ENCODE measurements at regions not wholly inside any gene's neighbourhood (a gene's known extent, or its start where the extent isn't known, plus 50 kb on each side); places are given as distances from the start of the nearest gene placed in this dataset.
"Not testable (repeated sequence)": the region's sequence is repeated elsewhere in the genome, so short reads cannot be mapped to it uniquely, and the experiment has no call there.

DNA sequence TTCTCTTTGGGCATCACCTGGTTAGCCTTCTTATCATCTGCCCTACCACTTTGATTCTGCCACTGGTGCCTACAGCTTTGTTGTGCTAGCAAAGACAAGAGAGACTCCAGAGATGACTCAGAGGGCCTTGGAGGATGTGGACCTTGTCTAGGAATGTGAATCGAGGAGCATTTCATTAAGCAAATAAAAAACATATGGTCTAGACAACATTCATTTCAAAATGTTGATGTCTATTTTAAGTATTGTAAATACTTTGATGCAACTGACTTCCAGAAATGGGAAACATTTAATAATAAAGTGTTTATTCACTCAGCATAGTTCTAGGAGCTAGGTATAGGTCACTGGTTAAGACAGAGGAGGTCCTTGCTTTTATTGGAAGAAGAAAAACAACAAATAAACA lies 195.5 kb downstream of the CDCA7 start:
- no peak for DNase-seq

DNA sequence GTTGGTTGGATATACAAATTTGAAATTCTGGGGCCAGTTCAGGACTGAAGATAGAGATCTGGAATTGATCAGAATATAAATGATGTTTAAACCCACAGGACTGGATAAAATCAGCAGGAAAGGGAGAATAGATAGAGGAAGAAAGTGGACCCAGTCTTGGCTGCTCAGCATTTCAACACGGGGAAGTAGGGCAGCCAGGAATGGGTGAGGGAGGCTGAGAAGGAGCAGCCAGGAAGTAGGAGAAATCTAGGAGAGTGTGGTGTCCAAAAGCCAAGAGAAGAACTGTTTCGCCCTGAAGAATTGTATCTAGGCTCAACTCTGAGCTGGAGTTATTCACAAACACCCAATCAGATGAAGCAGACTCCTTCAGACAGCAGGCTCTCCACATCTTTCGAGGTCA lies 197.9 kb downstream of the CDCA7 start:
- DNase-seq = no peak

DNA sequence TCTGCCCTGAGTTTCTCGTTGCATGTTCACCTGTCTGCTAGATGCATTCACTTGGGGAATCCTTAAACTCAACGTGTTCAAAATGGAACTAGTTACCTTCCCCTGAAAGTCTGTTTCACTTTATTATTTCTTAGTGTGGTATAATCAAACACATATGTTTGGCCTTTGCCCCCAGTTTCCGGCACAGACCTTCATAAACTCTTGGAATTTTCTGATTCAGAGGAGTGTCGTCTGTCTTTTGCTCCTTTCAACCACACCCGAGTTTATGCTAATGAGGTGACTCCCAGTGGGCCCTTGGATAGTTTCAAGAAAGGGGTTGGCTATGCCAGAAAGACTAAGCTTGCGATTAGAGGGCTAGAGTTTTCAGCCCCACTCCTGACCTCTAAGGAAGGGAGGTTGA lies 198.9 kb downstream of the CDCA7 start:
- no peak for DNase-seq

DNA sequence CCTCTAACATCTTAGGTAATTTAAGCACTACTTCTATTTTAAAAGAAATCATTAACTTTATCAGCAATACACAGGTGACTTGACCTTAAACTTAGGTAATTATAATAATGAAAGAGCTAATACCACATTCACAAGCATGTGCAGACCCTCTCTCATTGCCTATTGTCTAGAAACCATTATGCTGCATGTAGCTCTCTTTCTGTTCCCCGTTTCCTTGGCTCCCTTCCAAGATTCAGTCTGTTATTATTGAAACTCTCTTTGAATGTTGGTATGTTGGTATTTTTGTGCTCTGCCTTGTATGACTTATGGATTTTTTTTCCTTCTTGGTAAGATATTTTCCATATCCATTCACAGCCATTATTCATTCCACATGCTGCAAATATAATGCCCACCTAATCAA lies 201.2 kb downstream of the CDCA7 start:
- no peak for DNase-seq

DNA sequence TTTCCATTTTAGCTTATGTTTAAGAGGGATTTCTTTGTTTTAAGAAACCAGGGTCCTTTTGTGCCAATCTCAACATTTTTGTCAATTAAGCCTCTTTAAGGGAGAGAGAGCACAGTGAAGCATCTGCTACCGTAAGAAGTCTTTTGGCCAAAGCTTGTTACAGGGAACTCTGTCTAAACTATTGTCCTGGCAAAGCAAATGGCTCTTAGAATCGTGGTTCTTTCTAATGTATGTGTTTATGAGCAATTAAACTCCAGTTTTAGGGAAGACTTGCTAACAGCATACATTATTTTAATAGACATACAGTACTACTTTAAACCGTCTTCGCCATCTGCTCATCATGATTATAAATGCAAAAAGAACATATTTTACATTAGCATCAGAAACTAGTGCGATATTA lies 202.1 kb downstream of the CDCA7 start:
- DNase-seq = no peak

DNA sequence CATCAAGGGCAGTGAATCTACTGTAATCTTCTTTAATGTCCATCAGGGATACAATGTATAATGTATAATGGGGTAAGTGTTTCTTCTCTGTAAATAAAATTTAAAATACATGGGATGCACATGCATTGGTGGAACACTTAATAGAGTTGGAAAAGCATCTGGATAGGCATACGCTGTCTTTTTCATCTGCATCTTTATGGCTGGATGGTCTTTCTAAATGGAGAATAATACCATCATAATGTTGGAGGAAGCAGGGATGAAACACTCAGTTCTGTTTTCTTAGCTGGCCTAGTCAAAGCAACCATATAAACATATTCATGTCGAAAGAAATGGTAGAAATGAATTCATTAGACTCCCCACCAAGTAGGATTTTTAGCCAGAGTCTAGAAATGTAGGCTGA lies 202.8 kb downstream of the CDCA7 start:
- DNase-seq = no peak

DNA sequence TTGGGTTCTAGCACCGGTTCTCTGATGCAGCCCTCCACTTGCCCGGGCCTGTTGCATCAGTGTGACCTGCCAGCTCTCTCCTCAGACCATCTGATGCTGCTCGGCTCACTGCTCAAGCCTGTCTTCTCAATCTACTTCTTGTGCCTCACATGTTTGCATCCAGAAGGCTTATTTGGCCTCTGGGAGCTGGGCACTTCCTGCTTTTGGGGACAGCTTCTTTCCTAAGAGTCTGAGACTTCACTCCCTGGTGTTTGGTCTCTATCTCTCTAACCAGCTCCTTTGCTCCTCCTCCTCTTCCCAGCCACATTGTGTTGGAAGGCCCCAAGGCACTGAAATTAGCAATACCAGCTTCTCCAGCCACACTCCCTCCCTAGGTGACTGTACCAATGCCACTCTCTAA lies 212.8 kb downstream of the CDCA7 start:
- DNase-seq = no peak

DNA sequence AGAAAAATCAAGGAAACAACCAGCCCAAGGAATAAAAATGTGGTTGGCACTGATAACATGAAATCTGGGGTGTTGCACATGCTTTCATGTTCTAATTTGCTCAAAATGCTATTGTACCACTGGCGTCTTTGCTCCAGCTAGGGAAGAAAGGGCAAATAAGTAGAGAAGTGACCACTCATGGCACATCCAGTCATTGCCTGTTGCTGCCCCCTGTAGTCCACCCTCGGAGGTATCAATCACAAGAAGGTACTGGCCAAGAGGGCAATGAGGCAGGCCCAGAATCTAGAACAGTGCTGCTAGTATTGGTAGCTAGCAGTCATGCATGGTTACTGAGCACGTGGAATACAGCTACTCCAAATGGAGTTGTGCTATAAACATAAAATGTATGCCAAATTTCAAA lies 213.4 kb downstream of the CDCA7 start:
- no peak for DNase-seq

DNA sequence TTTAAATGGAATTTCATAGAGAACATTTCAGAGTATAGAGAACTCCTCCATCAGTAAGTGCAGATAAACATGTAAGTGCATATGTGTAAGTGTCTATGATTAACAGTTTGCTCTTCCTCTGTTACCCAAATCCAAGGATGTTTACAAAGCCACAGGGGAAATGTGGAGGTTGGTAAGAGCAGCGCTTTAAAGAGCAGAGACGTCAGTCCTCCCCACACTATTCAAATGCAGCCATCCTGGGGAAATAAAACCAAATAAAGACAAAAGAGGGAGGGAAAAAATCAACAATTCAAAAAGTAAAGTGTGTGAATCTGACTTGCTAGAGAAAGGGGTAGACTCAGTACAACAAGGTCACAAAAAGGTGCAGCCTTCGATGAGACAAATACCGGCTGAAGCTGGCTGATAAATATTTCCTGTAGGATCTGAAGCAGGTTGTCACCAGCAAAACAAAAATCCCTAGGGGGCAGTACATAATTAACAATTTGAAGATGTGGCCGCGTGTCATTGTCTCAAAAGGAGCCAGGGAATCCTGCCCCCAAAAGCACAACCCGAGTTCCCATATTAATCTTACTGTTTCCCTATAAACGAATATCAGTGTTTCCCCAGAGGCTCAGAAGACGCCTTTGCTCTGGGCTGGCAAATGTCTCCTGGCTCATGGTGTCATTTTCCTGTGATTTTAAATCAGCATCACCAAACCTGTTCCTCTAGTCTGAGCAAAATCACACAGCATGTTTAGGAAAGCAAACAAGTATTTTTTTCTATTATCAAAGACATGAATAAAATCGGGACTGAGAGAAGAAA lies 216.5 kb downstream of the CDCA7 start:
- DNase-seq = no peak

DNA sequence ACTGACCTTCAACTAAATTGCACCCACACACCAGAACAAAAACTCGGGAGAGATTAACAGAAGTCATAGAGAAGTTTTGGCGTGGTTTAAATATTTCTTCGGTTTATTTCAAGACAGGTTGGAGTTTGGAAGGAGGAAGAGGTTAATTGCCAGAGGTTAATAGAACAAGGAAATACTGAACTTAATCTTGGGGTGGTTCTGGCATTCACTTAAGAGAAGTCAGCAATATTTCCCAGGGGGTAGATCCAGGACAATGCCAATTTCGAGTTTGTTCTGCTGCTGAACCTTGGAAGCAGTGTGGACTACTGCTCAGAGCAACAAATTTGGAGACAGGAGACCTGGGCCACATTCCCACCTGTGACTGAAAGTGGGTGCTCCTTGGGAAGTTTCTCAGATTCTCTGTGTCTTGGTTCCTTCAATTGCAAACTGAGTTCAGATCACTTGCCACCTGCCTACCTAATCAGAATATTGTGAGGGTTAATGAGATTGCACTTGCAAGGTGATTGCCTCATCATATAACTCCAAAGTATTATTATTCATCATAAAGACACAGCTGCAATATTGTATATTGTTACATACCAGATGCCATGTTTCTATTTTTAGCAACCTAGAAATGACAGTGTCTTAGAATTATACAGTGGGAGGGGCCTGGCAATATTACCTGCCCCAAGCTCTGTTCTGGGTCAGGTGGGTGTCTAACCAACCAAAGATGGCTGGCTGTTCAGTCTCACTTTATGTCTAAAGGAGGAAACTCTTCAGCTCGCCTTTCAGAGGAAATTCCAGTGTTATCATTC lies 217.4 kb downstream of the CDCA7 start:
- no peak for DNase-seq

DNA sequence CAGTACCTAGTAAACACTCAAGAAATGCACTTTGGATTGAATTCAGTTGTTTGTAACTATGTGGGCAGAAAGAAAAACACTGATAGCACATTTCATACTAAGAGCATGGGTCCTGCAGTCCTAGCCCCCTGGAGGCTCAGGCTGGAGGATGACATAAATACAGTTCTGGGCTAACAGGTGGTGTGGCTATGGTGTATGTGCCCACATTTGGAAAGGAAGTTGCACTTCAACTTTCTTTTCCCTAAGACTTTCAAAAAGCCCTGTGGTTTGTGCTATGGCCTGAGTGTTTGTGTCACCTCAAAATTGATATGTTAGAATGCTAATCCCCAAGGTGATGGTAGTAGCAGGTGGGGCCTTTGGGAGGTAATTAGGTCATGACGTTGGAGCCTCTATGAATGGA lies 218.2 kb downstream of the CDCA7 start:
- DNase-seq = no peak

DNA sequence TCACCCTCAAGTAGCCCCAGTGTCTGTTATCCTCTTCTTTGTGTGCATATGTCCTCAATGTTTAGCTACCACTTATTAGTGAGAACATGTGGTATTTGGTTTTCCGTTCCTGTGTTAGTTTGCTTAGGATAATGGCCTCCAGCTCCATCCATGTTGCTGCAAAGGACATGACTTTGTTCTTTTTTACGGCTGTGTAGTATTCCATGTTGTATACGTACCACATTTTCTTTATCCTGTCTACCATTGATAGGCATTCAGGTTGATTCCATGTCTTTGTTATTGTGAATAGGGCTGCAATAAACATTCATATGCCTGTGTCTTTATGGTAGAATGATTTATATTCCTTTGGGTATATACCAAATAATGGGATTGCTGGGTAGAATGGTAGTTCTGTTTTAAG lies 219.1 kb downstream of the CDCA7 start:
- not testable (repeated sequence) for DNase-seq

DNA sequence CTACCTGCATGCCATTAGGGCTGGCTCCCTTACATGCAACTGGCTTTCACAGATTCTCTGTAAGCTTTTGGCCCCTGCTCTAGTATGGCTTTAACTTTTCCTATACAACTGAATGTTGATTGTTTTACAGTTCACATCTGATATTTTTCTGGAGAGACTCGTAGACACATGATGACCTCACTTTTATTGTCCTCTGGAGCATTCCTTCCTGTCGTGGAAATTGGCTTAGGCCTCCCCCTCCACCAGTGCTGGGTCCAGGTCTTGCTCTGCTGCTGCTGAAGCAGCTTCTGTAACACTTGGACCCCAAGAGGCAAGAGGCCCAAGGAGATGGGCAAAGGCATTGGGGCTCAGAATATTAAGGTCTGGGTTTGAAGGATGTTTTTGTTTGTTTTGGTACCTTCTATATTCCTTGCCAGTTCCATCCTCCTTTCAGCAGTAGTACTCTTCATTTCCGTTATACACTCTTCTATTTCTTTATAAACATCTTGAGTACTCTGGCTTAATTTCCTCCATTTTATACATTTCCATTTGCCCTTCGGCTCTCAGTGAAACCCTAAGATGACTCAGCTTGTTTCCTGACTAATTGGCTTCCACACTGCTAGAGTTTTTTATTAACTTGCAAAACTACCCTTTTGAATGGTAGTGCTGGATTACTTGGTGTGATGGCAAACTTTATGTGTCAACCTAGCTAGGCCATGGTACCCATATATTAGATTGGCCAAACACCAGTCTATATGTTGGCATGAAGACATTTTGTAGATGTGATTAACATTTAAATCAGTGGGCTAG lies 219.8 kb downstream of the CDCA7 start:
- DNase-seq = no peak

DNA sequence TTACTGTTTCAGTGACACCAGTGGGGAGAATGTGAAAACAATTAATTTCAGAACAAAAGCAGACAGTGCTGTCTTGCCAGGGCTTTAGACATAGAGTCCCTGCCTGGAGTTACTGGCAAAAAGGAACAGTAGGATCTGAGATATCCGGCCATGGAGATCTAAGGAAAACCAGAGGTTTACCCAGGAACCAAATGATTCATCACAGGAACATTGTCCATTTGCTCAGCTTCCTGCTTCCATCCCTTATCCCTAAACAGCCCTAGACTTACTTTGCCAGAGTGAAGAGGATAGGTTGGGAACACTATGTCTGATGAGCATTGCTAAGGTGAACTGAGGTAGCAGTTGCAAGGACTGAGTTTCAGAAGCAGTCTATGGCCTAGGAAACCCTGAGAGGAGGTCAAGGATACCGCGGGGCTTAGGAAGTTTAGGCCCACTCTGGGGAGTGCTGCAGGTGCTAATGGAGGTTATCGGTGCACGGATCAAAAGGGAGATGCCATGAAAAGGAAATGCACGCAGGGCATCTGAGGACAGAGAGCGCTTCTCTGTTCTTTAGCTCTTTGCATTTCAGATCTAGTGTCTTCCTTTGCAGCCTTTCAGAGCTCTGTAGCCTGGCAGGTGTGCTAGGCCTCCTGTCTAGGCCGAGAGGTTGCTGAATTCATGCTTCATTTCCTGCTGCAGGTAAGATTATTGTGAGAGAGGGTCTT lies 223.9 kb downstream of the CDCA7 start:
- DNase-seq = no peak

DNA sequence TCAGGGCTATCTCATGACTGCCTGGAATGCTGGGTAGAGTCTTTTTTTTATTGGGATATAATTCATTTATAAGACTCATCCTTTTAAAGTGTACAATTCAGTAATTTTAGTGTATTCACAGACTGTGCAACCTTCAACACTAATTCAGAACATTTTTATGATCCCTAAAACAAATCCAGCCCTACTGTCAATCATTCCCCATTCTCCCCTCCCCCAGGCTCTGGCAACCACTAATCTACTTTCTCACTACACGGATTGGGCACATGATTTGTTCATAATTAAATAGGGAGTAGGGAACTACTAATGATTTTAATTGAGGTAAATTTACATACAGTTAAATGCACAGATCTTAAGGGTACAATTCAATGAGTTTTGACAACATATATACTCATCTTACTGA lies 225.7 kb downstream of the CDCA7 start:
- no peak for DNase-seq

DNA sequence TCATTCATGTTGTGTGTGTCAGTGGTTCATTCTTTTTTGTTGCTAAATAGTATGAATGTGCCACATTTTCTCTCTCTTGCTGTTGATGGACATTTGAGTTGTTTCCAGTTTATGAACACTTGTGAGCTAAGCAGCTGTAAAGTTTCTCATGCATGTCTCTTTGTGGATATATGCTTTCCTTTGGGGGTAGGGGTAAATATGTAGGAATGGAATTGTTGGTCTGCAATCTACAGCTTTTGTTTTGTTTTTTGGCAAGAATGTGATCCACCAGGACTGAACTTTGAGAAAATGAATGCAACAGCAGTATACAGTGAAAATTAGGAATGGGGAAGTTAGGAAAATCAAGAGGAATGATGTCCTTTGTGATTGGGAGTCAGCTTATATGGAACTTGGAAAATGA lies 226.3 kb downstream of the CDCA7 start:
- DNase-seq = no peak

DNA sequence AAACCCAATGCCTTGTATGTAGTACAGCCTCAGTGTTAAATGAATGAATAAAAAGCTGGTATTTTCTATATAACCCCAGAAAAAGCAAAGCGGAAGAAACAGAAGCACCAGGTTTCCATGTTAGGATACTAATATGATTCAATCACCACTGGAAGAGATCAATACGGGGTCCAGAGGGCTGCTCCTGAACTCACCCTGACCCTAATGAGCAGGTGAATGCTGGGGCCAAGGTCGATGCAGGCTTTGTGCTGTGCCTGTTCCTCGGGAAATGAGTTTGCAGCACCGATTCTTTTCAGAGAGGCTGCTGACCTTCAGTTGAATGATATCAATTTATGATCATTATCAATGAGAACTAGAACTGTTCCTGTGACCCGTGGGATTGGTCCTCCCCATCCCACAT lies 228.5 kb downstream of the CDCA7 start:
- no peak for DNase-seq

DNA sequence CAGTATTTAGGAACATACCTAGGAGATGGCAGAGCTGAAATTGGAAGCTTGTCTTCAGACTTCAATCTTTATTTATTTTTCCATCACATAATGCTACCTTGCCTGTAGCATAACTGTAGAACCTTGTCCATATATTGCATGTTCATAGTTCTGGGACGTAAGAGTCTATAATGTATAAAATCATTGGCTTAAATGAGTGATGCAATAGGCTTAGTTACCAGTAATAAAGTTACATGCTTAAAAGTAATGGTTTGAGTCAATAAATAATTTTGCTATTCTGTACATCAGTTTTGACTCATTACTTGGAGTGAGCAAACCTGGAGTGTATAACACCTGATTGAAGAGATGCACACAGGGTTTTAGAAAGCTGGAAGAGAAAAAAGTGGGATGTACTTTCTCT lies 229.3 kb downstream of the CDCA7 start:
- no peak for DNase-seq

DNA sequence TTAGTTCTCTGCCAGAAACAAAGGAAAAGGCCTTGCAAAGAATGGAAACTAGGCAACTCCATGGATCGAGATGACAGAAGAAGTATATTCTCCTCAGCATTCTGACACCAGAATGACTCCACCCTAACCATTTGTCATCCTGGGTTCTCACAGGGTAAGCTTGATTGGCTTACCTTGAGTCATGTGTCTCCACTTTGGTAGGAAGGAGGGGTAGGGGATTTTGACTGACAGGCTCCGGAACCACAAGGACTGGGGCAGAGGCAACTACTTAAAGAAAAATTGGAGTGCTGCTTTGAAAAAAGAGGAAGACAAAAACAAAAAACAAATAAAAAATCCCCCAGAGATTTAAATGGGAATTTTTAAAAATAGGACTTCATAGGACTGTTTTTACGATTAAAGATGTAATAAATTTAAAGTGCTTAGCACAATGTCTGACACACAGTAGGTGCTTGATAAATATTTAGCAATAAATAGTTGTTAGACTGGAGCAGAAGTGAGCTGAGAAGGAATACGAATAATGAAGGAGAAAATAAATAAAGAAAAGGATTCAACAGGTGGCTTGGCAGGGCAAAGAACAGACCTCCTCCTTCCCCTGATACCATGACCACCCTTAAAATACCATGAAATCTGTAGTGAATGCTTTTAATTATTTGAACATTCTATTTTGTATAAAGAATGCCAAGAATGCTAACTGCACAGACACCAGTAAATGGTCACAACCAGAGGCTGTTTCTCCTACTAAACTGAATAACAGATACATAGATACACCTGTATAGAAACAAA lies 230.2 kb downstream of the CDCA7 start:
- DNase-seq = no peak

DNA sequence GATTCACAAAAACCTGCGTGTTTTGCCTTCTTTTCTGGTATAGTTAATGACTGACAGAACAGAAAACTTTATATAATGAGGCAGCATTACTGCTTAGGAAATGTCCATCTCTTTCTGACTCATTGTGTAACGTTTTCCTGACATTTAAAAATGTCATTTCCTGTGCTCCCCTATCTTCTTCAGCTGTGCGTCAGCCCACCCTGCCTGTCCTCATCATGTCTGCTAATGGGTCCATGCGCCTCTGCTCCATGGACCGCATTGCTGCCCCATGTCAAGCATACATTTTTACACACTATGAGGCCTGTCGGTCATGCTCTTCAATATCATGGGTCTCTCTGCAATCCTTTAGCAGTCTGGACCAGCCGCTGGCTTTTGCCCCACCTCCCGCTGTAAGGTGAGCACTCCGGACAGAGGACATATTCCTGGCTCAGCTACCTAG lies 234.3 kb downstream of the CDCA7 start:
- no peak for DNase-seq

DNA sequence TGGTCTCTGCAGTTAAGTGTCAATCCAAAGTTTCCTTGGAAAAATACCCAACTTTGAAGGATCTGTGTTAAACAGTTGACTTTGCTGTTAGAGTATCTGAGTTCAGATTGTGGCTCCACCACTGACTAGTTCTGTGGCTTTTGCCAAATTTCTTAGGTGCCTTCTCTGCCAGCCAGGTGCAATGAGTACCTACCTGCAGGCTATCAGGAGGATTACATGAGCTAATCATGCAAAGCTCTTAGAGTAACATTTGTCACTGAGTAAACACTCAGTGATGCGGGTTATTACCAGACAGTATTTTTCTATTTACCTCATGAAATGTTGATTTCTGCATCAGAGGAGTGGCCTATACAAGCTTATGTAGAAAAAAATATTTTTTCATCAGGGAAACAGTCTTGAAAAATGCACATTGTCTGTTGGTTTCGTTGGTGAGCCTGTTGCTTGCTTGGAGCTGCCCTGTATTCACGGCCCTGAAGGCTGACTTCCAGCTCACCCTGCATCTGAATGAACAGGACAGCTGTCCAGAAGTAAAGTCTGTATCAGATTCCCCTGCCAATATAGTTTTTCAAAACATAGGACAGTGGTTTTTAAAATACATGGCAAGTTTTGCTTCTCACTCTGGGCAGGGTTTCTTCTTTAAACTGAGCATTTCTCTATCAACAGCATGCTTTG lies 235.1 kb downstream of the CDCA7 start:
- DNase-seq = no peak
